C4-2B (cell line): ENCODE measurements at regions not wholly inside any gene's neighbourhood (a gene's known extent, or its start where the extent isn't known, plus 50 kb on each side); places are given as distances from the start of the nearest gene placed in this dataset.
A peak's percentile ranks its signal among the peaks of the same experiment; 100 is the strongest.

Experiments
- CTCF ChIP-seq: fragments of 450-650 bp; conservative IDR thresholded peaks from 2 replicates; pipeline ENCODE4 v1.5.1; 2017; ENCODE audit warnings: mild to moderate bottlenecking
- ZFX ChIP-seq: fragments of 450-650 bp; IDR thresholded peaks from 2 replicates; pipeline ENCODE4 v1.6.1; 2017

GRCh38 chr18:38047820-38048219 is 482.2 kb upstream of the CELF4 start:
- TF ChIP-seq CTCF (peak; percentile 33), ZFX (no peak)
